Uterus (tissue), 3 donors: ENCODE measurements at regions not wholly inside any gene's neighbourhood (a gene's known extent, or its start where the extent isn't known, plus 50 kb on each side); places are given as distances from the start of the nearest gene placed in this dataset.

ENCODE experiments used
- DNase-seq, 2 donors: peaks; one replicate each; pipeline ENCODE4 v3.0.0-alpha.2; 2019 to 2020
- H3K27ac ChIP-seq, 2 donors: fragments of 200-600 bp; sonication (generic); 1 replicate in 1 of 2; 2 replicates in 1 of 2; pipeline ENCODE4 v1.5.1; 2016 to 2018
- H3K27me3 ChIP-seq, 2 donors: fragments of 200-600 bp; sonication (generic); one replicate each; pipeline ENCODE4 v1.5.1; 2018 to 2019; ENCODE audit warnings: control low read depth in 1 of 2
- H3K36me3 ChIP-seq, 2 donors: fragments of 200-600 bp; sonication (generic); one replicate each; pipeline ENCODE4 v1.5.1; 2019; ENCODE audit warnings: control low read depth in 1 of 2
- H3K4me1 ChIP-seq, 2 donors: fragments of 200-600 bp; sonication (generic); one replicate each; pipeline ENCODE4 v1.5.1; 2018 to 2019; ENCODE audit warnings: control low read depth in 1 of 2
- H3K4me3 ChIP-seq, 2 donors: fragments of 200-600 bp; sonication (generic); 1 replicate in 1 of 2; 2 replicates in 1 of 2; pipeline ENCODE4 v1.5.1; 2018 to 2019; ENCODE audit warnings: mild to moderate bottlenecking in 1 of 2
- H3K9me3 ChIP-seq, 2 donors: fragments of 200-600 bp; sonication (generic); one replicate each; pipeline ENCODE4 v1.5.1; 2019; ENCODE audit warnings: control low read depth in 1 of 2
- POLR2A ChIP-seq, 2 donors: fragments of 450-650 bp; IDR thresholded peaks; one replicate each; pipeline ENCODE4 v1.6.1; 2016; ENCODE audit warnings: antibody characterized with exemption in 2 of 2, mild to moderate bottlenecking in 1 of 2, moderate library complexity in 1 of 2
- intact Hi-C: fragments of 100-400 bp; cut with DNase I; formaldehyde crosslinking; loops from one replicate; pipeline ENCODE4 v1.15.1; 2023; ENCODE audit warnings: low total_unique reads
- TF ChIP-seq, protein P1 (sequence below), 4 experiments: fragments of 200-600 bp in 2 of 4; fragments of 450-650 bp in 2 of 4; sonication (generic) in 2 of 4; IDR thresholded peaks; one replicate each; pipeline ENCODE4 v1.5.1; 2016 to 2019; ENCODE audit warnings: antibody characterized with exemption in 4 of 4, mild to moderate bottlenecking in 2 of 4, moderate library complexity in 1 of 4
- donor health status: DM: yes; HTN: yes; CAD: no.

DNA sequence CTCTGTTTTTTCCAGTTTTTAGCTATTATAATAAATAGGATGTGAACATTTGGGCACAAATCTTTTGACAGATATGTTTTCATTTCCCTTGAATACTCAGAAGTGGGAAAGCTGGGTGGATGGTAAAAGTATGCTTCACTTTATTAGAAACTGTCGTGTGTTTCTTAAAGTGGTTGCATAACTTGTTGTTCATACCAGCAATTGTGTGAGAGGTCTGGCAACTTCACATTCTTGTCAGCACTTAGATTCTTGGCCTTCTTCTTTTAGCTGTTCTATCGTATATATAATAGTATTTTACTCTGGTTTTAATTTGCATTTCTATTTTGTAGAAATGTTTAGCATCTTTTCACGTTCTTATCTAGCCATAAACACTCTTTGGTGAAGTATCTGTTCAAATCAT is 894.4 kb downstream of the KCNMA1 start:
- H3K27ac ChIP-seq: no peak overlapping the region
- no peak for DNase-seq
- no peak overlapping the region for H3K4me3 ChIP-seq
- no peaks in the 10 kb centered on the region for H3K9me3 ChIP-seq
- no peaks in the 10 kb centered on the region for H3K4me1 ChIP-seq
- no peaks in the 10 kb centered on the region for H3K36me3 ChIP-seq
- intact Hi-C loops: no loop called here
- H3K27me3 ChIP-seq: no peaks in the 10 kb centered on the region
- TF ChIP-seq, protein P1, sequence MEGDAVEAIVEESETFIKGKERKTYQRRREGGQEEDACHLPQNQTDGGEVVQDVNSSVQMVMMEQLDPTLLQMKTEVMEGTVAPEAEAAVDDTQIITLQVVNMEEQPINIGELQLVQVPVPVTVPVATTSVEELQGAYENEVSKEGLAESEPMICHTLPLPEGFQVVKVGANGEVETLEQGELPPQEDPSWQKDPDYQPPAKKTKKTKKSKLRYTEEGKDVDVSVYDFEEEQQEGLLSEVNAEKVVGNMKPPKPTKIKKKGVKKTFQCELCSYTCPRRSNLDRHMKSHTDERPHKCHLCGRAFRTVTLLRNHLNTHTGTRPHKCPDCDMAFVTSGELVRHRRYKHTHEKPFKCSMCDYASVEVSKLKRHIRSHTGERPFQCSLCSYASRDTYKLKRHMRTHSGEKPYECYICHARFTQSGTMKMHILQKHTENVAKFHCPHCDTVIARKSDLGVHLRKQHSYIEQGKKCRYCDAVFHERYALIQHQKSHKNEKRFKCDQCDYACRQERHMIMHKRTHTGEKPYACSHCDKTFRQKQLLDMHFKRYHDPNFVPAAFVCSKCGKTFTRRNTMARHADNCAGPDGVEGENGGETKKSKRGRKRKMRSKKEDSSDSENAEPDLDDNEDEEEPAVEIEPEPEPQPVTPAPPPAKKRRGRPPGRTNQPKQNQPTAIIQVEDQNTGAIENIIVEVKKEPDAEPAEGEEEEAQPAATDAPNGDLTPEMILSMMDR (IDR thresholded peaks at IDR 0.05): no peak
- no peak for TF ChIP-seq POLR2A (IDR thresholded peaks at IDR 0.05)

DNA sequence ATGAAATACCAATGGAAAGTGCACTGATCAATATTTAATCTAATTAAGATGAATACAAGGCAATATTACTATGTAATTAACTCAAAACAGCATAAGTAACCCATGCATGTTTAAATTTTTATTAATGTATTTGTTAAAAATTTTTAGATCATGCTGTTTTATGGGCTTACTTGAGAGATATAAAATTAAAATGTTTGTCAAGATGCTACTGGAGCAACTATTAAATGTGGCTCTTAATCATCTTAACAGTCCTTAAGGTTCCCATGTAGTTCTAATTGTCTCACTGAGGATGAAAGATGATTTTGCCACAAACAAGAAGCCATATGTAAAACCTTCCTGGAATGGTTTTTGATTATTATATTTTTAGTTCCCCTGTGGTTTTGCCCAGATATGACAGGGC is 897.1 kb downstream of the KCNMA1 start:
- intact Hi-C loops: no loop called here

DNA sequence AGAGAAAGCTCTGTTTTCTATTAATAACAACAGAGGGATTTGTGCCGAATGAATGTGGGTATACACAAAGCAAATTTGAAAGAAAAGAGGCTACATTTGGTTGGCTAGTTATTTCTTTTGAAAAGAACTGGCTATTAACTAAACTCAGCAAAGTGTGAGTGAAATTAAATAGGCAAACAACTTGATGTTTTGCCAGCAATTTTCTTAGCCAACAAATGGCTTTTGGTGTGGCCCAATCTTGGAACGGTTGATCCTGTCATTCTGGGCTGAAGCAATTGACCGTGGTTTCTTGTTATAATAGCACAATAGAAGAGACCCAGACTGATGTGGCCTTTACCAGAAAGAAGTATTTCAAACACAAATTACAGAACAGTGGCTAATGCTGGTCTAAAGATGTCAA is 898.6 kb downstream of the KCNMA1 start:
- H3K9me3 ChIP-seq: no peaks in the 10 kb centered on the region
- intact Hi-C loops: no loop called here
- DNase-seq: no peak
- H3K36me3 ChIP-seq: no peaks in the 10 kb centered on the region
- H3K4me3 ChIP-seq: no peak overlapping the region
- TF ChIP-seq POLR2A (IDR thresholded peaks at IDR 0.05): no peak
- TF ChIP-seq, protein P1 (IDR thresholded peaks at IDR 0.05): no peak
- H3K4me1 ChIP-seq: no peaks in the 10 kb centered on the region
- H3K27me3 ChIP-seq: no peaks in the 10 kb centered on the region
- no peak overlapping the region for H3K27ac ChIP-seq

More for the DNA sequence above, 897.1 kb downstream of the KCNMA1 start:
- TF ChIP-seq POLR2A (IDR thresholded peaks at IDR 0.05): no peak
- TF ChIP-seq, protein P1 (IDR thresholded peaks at IDR 0.05): no peak
- DNase-seq: no peak
- Histone ChIP-seq H3K27me3 (no peaks in the 10 kb centered on the region), H3K9me3 (no peaks in the 10 kb centered on the region), H3K4me1 (no peaks in the 10 kb centered on the region), H3K4me3 (no peak overlapping the region), H3K27ac (no peak overlapping the region), H3K36me3 (no peaks in the 10 kb centered on the region)

DNA sequence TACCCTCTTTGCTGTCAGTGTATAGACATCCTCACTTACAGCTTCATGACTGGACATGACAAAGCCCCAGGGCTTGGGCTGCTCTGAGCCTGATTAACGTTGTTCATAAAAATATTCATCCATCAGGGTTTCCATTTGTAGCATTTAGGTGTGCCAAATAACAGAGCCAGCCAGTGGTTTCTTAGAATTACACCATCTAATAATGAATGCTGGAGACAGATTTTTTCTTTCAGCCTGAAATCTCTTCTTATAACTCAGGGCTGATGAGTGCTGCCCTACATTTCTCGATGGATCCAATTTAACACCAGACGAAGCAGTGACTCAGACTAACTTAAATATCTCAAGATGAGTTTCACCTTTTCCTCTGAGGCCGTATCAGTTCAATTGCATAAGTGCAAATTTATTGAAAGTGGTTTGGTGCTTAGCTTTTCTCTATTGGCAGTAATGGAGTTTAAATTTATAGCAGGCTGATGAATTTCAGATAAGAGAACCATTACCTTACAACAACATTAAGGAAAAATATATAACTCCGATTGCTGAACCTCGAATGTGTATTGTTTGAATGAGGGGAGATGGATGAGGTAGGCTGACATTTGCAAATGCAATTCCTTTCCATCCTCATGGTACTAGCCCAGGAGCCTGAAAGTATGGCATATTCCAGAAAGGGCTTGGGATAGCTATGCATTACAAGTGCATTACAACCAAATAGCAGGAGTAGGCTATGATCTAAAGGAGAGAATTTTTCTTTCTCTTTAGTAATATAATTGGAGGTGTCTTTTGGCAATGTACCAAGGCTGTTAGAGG is 900.6 kb downstream of the KCNMA1 start:
- no peaks in the 10 kb centered on the region for H3K4me1 ChIP-seq
- no peaks in the 10 kb centered on the region for H3K27me3 ChIP-seq
- no peak overlapping the region for H3K27ac ChIP-seq
- H3K36me3 ChIP-seq: no peaks in the 10 kb centered on the region
- DNase-seq: no peak
- H3K4me3 ChIP-seq: no peak overlapping the region
- intact Hi-C loops: no loop called here
- H3K9me3 ChIP-seq: no peaks in the 10 kb centered on the region
- TF ChIP-seq POLR2A (IDR thresholded peaks at IDR 0.05): no peak
- TF ChIP-seq, protein P1 (IDR thresholded peaks at IDR 0.05): no peak

DNA sequence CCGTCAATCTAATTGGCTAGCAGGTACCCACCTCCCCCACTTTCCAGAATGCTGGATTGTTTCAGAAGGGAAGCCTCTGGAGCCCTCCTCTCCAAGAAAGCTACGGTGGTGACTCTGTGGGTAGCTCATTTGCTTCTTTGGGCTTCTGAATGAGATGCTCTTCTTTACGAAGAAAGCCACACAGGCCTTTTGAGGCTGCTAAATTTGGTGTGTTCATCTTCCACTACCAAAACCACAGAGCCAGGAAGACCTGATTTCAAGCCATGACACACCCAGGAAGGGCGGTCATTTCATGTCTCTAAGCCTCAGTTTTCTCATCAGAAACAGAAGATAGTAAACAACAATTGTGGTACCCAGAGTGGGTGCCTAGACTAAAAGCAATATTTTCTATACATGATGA is 901.2 kb downstream of the KCNMA1 start:
- Histone ChIP-seq H3K36me3 (no peaks in the 10 kb centered on the region), H3K9me3 (no peaks in the 10 kb centered on the region), H3K4me1 (no peaks in the 10 kb centered on the region), H3K27ac (no peak overlapping the region), H3K27me3 (no peaks in the 10 kb centered on the region), H3K4me3 (no peak overlapping the region)
- intact Hi-C loops: no loop called here
- no peak for TF ChIP-seq POLR2A (IDR thresholded peaks at IDR 0.05)
- TF ChIP-seq, protein P1 (IDR thresholded peaks at IDR 0.05): no peak
- DNase-seq: no peak
